ENCODE measurements at regions not wholly inside any gene's neighbourhood (a gene's known extent, or its start where the extent isn't known, plus 50 kb on each side); places are given as distances from the start of the nearest gene placed in this dataset.

- DNase-seq: peak; percentile 45 to 52
These were observed 94.6 kb upstream of the RASGRF1 start for GRCh38 chr15:79185199-79185598.

- DNase-seq: peak; percentile 75 to 77
These were observed 93.9 kb upstream of the RASGRF1 start for GRCh38 chr15:79184465-79184892.

- DNase-seq: no peak
These were observed 89.7 kb upstream of the RASGRF1 start for GRCh38 chr15:79180318-79180717.

DNA sequence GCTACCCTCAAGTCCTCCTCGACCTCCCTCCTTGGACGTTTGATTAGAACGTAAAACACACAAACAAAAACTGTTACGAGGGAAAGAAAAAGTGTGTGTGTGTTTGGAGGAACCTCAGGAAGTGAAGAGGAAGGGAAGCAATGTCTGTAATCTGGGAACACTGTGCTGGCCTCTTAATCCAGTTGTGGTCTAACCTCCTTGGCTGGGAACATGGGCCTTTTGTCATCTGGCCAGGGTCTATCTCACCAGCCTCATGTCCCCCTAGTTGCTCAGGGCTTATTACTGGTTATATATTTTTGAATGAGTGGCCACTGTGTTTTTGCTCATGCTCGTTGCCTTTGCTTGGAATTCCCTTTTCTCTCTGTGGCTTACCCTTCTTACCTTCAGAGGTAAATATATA is 89.0 kb upstream of the RASGRF1 start:
- DNase-seq: no peak

GRCh38 chr15:79179108-79179561 is 88.6 kb upstream of the RASGRF1 start:
- DNase-seq: no peak

- no peak for DNase-seq
These were observed 88.0 kb upstream of the RASGRF1 start for GRCh38 chr15:79178594-79178993.

GRCh38 chr15:79176151-79176550 is 85.6 kb upstream of the RASGRF1 start:
- DNase-seq: no peak

DNA sequence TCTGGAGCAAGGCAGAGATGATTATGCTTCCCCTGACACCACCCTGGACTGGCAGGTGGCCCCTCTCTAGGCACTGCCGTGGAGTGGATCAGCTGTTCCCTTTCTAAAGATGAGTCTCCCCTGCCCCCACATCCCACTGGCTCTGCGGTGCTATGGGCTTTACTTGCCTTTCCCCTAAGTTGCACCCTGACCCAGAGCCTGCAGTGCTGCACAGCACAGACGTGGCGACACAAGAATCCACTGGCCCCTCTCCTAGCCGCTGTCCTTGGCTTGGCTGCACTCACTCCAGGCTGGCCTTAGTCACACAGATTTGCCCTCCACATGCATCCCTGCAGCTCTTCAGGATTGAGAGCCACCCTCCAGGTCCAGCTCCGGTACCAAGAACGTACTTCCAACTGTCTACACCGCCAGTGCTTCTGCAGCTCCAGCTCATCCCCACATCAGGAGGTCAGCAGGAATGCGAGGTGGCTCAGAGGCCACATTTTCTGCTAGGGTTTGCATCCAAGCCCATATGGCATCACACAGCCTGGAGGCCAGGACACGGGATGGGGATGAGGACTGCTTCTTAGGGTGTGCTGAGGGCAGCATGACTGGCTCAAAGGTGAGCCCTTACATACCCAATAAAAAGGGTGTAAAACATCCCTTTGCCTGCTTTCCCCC is 82.4 kb upstream of the RASGRF1 start:
- no peak for DNase-seq

DNA sequence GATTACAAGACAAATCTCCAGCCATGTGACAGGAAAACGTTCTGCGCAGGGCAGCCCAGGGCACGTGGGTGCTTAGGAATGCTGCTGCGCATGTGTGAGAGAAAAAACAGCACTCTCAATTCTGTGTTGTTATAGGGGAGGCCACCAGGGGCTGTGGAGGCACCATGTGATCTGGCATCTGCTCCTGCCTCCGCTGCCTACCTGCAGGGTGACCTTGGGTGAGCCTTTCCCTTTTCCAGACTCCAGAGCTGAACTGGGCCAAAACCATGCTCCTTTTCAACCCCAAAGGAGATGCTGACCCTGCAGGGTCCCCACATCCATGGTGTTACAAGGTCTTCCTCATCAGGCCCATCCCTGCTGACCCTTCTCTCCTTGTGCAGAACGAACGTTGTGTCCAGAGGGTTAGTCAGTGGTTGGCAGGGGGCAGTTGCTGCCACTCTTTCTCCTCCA is 81.5 kb upstream of the RASGRF1 start:
- no peak for DNase-seq

GRCh38 chr15:79171320-79172031 is 80.9 kb upstream of the RASGRF1 start:
- DNase-seq: no peak

DNA sequence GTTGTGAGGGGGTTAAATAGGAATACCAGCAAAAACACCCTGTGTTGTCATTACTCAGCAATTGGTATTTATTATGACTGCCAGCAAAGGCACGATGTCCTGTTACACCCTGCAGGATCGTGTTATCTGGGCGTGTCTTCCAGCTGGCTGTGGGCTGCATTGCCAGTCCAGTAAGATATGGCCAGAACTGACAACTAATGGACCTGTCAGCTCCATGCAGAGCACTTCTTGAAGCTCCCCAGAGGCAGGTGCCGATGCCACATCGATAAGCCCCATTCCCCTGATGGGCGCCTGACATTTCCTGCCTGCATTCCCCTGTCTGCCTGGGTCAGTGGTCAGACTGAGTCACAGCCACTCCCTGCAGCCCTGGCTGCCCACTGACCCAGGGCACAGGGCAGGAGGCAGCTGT is 79.7 kb upstream of the RASGRF1 start:
- DNase-seq: no peak

GRCh38 chr15:79169526-79170133 is 79.0 kb upstream of the RASGRF1 start:
- DNase-seq: no peak

GRCh38 chr15:79168922-79169456 is 78.4 kb upstream of the RASGRF1 start:
- no peak for DNase-seq

DNA sequence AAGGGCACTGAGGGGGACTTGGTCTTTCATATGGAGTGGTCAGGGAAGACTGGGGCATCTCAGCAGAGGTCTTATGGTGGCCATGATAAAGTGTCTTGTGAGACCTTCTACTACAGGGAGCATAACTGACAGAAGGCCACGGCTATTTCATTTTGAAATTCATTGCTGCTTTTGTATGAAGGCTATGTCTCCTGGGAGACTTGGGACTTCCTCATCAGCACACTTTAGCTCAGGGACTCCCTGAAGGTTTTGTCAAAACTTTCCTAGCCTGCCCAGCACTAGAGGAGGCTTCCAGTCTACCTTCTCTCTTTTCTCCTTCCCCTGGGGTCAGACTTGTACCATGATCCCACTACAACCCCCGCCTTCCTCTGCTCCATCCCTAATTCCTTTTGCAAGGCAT is 77.2 kb upstream of the RASGRF1 start:
- no peak for DNase-seq

DNA sequence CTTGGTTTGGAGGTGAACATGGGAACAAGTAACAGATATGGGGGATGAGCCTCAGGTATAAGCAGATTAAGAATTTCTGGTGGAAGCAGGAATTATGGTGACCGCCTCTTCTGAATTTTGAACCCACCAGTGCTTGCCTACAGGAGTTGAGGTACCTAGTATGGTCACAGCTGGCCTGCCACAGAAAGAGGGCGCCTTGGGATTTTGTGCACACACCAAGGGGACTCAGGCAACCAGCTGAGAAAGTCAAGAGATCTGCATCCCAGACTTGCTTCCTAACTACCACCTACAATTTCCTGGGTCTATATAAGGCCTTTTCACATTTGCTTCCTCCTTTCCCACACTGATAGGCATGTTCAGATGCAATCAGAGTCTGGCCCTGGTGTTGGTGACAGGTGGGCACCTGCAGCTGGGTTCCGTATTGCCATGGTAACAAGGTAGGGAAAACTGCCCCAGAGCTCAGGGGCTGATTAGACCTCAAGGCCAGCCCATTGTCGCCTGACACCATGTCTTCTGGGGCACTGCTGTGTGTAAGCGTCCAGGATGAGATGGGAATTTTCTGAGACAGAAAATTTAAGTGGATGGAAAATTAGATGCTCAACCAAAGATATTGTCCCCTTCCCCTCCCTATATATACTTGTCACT is 75.9 kb upstream of the RASGRF1 start:
- DNase-seq: no peak

DNA sequence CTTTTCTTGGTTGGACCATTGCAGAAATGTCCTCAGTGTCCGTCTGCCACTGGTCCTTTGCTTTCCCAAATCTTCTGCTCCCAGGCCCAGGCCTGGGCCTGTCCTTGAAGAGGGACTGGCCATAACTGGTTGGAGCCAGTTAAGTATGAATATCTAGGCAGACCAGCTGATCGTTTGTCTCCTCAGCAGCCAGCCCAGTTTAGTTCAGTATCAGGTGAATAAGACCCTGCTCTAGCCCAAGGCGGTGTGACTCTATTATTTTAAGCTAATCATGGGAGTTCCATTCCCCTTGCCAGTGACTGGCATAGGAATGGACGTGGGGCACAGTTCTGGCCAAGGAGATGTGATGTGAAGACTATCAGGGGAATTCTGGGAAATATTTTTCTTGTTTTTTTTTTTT is 73.9 kb upstream of the RASGRF1 start:
- no peak for DNase-seq

DNA sequence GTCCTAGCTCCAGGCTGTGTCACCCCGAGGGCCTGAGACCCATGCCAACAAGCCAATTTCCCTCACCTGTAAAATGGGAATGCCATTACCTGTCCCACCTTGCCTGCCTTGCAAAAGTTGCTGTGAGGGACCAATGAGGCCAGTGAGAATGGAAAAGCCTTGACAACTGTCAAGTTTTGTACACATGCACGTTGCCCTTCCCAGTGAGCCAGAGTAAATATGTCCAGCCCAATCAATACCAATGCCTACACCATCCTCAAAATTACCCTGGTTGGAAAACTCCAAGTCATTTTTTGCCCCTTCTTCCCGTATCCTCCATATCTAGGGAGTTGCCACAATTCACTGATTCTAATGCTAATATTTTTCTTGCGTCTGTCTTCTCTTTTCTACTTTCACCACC is 73.5 kb upstream of the RASGRF1 start:
- DNase-seq: no peak

- DNase-seq: no peak
These were observed 72.8 kb upstream of the RASGRF1 start for GRCh38 chr15:79163395-79163794.

DNA sequence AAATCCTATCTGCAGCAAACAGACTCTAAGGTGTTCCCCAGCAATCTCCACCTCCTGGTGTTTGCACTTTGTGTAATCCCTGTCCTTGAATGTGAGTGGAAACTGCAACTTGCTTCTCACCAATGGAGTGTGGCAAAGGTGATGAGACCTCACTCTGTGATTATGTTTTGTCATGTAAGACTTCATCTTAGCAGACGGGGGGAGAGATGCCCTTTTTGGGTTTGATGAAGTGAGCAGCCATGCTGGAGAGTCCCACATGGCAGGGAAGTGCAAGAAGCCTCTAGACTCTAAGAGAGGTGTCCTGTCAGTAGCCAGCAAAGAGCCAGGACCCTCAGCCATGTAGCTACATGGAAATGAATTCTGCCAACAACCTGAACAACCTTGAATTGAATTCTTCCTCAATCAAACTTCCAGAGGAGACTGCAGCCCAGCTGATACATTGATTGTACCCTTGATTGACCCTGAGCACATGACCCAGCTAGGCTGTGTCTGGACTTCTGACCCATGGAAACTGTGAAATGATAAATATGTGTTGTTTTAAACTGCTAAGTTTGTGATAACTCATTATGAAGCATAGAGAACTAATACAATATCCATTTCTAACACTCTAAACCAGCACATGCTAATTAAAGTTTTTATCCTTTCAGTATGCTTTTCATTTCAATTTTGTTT is 71.4 kb upstream of the RASGRF1 start:
- no peak for DNase-seq

- no peak for DNase-seq
These were observed 69.6 kb upstream of the RASGRF1 start for GRCh38 chr15:79160211-79160610.

DNA sequence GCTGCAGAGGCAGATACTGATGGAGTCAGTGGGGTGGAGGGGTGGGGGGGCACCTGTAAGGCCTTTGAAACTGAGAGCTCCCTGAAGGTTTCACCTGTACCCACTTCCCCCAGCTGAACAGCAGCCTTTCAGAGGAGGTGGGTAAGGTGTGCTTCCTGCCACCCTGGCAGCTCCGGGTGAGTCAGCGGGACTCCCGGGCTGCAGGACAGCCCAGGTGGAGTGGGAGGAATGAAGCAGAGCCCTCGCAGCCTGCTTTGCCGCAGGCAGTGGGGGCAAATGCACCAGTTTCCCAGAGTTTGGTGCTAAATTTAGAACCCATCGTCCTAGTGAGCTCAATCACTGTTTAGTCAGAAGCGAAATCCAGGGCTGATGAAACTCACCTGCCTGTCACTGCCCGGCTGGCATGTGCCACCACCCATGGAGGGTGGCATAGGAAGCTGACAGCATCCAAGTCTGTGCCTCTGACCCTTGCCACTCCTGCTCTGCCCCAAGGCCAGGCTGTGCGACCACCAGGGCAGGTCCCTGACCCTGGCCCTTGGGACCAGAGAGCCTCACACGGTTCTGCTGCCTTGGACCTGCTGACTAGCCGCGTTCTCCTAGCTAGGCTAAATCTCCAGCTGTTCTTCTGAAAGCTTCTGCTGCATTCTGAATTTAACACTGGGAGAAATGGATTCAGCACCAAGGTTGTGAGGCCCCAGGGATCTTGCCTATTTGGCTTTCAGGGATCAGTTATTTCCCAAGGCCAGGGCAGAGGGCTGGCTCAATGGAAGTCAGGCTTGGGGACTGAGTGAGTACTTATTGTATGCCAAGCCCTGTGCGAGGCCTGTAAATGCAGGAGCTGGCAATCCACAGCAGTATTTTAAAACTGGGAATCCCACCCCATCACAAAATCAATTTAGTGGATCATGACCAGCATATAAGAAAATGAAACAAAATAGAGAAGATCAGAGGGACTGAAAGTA is 67.3 kb upstream of the RASGRF1 start:
- no peak for DNase-seq
